ENCODE measurements at regions not wholly inside any gene's neighbourhood (a gene's known extent, or its start where the extent isn't known, plus 50 kb on each side); places are given as distances from the start of the nearest gene placed in this dataset.
A peak's percentile ranks its signal among the peaks of the same experiment; 100 is the strongest.

DNA sequence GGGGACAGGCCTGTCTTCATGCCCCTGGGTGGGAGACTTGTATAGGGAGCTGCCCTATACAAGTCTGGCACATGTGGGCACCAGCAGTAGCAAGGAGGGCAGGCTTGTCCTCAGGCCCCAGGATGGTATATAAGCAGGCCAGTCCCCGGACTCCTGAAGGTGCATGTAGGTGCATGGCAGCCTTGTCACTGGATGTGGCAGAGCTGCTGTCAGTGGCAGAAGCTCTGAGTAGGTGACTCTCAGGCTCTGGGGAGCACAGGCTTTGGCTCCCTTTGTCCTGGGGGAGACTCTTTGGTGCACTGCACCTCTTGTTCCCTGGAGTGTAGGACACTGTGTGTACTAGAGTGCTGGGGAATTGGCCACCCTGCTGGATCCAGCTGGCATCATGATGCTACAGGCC, 376.7 kb upstream of the DIPK2B start:
- TF ChIP-seq, protein P1, sequence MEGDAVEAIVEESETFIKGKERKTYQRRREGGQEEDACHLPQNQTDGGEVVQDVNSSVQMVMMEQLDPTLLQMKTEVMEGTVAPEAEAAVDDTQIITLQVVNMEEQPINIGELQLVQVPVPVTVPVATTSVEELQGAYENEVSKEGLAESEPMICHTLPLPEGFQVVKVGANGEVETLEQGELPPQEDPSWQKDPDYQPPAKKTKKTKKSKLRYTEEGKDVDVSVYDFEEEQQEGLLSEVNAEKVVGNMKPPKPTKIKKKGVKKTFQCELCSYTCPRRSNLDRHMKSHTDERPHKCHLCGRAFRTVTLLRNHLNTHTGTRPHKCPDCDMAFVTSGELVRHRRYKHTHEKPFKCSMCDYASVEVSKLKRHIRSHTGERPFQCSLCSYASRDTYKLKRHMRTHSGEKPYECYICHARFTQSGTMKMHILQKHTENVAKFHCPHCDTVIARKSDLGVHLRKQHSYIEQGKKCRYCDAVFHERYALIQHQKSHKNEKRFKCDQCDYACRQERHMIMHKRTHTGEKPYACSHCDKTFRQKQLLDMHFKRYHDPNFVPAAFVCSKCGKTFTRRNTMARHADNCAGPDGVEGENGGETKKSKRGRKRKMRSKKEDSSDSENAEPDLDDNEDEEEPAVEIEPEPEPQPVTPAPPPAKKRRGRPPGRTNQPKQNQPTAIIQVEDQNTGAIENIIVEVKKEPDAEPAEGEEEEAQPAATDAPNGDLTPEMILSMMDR (IDR thresholded peaks at IDR 0.05), result no peak
- TF ChIP-seq POLR2A (IDR thresholded peaks at IDR 0.05), result no peak
- no peaks in the 10 kb centered on the region for H3K4me1 ChIP-seq
- H3K27ac ChIP-seq, result no peak overlapping the region
- H3K4me3 ChIP-seq, result no peak overlapping the region
- H3K36me3 ChIP-seq, result no peaks in the 10 kb centered on the region
- H3K9me3 ChIP-seq, result no peaks in the 10 kb centered on the region
- intact Hi-C loops (cut with DNase I; ENCODE audit: low total_unique reads), result no loop called here
- DNase-seq, result no peak
- H3K27me3 ChIP-seq, result no peaks in the 10 kb centered on the region

DNA sequence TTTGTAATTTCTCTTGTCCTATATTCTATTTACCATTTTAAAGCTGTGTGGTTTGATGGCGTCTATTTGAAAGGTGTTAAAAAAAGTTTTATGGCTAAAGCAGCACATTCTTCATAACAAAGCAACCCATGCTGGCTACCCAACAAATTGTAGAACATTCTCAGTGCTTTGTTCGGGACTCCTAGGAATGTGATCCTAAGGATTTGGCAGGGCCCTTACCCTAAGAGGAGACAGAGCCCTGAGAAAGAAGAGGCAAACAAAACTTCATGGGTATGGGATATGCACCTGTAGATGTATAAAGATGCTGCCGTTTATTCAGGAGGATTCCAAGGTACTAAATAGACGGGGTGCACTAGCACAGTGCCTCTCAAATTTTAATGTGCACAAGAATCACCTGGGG, 370.8 kb upstream of the DIPK2B start:
- Histone ChIP-seq H3K4me3 (no peak overlapping the region), H3K27me3 (no peaks in the 10 kb centered on the region), H3K4me1 (no peaks in the 10 kb centered on the region), H3K36me3 (no peaks in the 10 kb centered on the region), H3K9me3 (no peaks in the 10 kb centered on the region), H3K27ac (no peak overlapping the region)
- TF ChIP-seq, protein P1 (IDR thresholded peaks at IDR 0.05), result no peak
- no peak for TF ChIP-seq POLR2A (IDR thresholded peaks at IDR 0.05)
- intact Hi-C loops (cut with DNase I; ENCODE audit: low total_unique reads), result no loop called here
- no peak for DNase-seq

DNA sequence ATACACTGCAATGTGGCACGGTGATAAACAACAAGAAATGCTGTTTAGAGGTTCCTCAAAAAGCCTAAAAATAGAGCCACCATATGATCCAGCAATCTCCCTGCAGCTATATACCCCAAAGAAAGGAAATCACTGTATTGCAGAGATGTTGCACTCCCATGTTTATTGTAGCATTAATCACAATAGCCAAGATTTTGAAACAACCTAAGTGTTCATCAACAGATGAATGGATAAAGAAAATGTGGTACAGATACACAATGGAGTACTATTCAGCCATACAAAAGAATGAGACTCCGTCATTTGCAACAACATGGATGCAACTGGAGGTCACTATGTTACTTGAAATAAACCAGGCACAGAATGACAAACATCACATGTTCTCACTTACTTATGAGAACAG, 365.8 kb upstream of the DIPK2B start:
- Histone ChIP-seq H3K36me3 (no peaks in the 10 kb centered on the region), H3K4me1 (no peaks in the 10 kb centered on the region), H3K4me3 (no peak overlapping the region), H3K27me3 (no peaks in the 10 kb centered on the region), H3K27ac (no peak overlapping the region), H3K9me3 (no peaks in the 10 kb centered on the region)
- no peak for DNase-seq
- no peak for TF ChIP-seq POLR2A (IDR thresholded peaks at IDR 0.05)
- TF ChIP-seq, protein P1 (IDR thresholded peaks at IDR 0.05), result no peak
- intact Hi-C loops (cut with DNase I; ENCODE audit: low total_unique reads), result no loop called here

DNA sequence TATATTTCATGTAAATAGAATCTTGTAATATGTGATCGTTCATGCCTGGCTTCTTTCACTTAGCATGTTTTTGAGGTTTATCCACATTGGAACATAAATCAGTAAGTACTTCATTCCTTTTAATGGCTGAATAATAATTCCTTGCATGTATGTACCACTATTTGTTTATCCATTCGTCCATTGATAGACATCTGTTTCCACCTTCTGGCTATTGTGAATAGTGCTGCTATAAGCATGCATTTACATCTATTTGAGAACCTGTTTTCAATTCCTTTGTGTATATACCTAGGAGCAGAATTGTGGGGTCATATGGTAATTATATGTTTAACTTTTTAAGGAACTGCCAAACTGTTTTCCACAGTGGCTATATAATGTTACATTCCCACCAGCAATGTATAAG, 356.7 kb upstream of the DIPK2B start:
- TF ChIP-seq POLR2A (IDR thresholded peaks at IDR 0.05), result no peak
- TF ChIP-seq, protein P1 (IDR thresholded peaks at IDR 0.05), result peak in 1 of 4 experiments; percentile 8
- H3K4me3 ChIP-seq, result no peak overlapping the region
- H3K4me1 ChIP-seq, result no peaks in the 10 kb centered on the region
- no peaks in the 10 kb centered on the region for H3K36me3 ChIP-seq
- intact Hi-C loops (cut with DNase I; ENCODE audit: low total_unique reads), result no loop called here
- no peak for DNase-seq
- no peaks in the 10 kb centered on the region for H3K9me3 ChIP-seq
- no peak overlapping the region for H3K27ac ChIP-seq
- H3K27me3 ChIP-seq, result no peaks in the 10 kb centered on the region

DNA sequence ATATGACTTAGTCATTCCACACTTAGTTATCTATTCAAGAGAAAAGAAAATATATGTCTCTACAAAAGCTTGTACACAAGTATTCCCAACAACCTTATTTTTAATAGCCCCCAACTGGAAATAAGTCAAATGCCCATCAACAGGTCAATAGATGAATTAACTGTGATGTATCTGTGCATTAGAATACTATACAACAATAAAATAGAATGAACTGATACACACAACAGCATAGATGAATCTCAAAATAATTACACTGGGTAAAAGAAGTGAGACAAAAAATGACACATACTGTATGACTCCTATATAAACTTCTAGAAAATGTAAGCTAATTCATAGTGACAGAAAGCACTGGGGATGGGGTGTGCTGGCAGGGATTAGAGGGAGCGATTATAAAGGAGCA, 354.1 kb upstream of the DIPK2B start:
- no peaks in the 10 kb centered on the region for H3K36me3 ChIP-seq
- no peak overlapping the region for H3K4me3 ChIP-seq
- intact Hi-C loops (cut with DNase I; ENCODE audit: low total_unique reads), result no loop called here
- H3K9me3 ChIP-seq, result no peaks in the 10 kb centered on the region
- no peaks in the 10 kb centered on the region for H3K4me1 ChIP-seq
- DNase-seq, result no peak
- no peaks in the 10 kb centered on the region for H3K27me3 ChIP-seq
- TF ChIP-seq POLR2A (IDR thresholded peaks at IDR 0.05), result no peak
- TF ChIP-seq, protein P1 (IDR thresholded peaks at IDR 0.05), result no peak
- H3K27ac ChIP-seq, result no peak overlapping the region
